T-helper 1 cell treated with Interleukin-12 subunit alpha and Interleukin-12 subunit beta and Interleukin-4 antibody, amounts not matched to agents 30 ng/mL and 1 ng/mL, for 36 hours (primary cell): ENCODE measurements at regions not wholly inside any gene's neighbourhood (a gene's known extent, or its start where the extent isn't known, plus 50 kb on each side); places are given as distances from the start of the nearest gene placed in this dataset.
"Not testable (repeated sequence)": the region's sequence is repeated elsewhere in the genome, so short reads cannot be mapped to it uniquely, and the experiment has no call there.

ENCODE experiments used
- intact Hi-C: fragments of 100-400 bp; cut with micrococcal nuclease; formaldehyde crosslinking; loops from one replicate; pipeline ENCODE4 v1.15.1; 2024

- intact Hi-C loops, result no loop called here
These were observed 50.1 kb upstream of the LTA4H start for GRCh38 chr12:96085475-96085874.

GRCh38 chr12:96086190-96086589 lies 50.8 kb upstream of the LTA4H start:
- intact Hi-C loops, result not testable (repeated sequence)

- intact Hi-C loops, result no loop called here
These were observed 56.4 kb upstream of the LTA4H start for GRCh38 chr12:96091833-96092232.

GRCh38 chr12:96093543-96094196 lies 58.3 kb upstream of the LTA4H start:
- intact Hi-C loops, result no loop called here

- intact Hi-C loops, result no loop called here
These were observed 58.8 kb upstream of the LTA4H start for GRCh38 chr12:96094201-96094600.

GRCh38 chr12:96098631-96099030 lies 63.2 kb upstream of the LTA4H start:
- intact Hi-C loops, result no loop called here

DNA sequence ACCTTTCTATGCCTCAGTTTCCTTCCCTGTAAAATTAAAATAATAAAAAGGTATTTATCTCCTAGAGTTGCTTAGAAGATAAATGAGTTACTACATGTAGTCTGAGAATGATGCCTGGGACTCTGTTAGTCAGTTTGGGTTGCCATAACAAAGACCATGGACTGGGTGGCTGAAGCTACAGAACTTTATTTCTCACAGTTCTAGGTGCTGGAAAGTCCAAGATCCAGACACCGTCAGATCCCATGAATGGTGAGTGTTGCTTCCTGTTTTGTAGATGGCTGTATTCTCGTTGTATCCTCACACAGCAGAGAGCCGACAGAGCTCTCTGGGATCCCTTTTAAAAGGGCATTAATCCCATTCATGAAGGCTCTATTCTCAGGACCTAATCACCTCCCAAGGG lies 64.0 kb upstream of the LTA4H start:
- intact Hi-C loops, result no loop called here

GRCh38 chr12:96099986-96100385 lies 64.6 kb upstream of the LTA4H start:
- intact Hi-C loops, result no loop called here

GRCh38 chr12:96101806-96102205 lies 66.4 kb upstream of the LTA4H start:
- intact Hi-C loops, result no loop called here

GRCh38 chr12:96103067-96103644 lies 67.8 kb upstream of the LTA4H start:
- intact Hi-C loops, result no loop called here

DNA sequence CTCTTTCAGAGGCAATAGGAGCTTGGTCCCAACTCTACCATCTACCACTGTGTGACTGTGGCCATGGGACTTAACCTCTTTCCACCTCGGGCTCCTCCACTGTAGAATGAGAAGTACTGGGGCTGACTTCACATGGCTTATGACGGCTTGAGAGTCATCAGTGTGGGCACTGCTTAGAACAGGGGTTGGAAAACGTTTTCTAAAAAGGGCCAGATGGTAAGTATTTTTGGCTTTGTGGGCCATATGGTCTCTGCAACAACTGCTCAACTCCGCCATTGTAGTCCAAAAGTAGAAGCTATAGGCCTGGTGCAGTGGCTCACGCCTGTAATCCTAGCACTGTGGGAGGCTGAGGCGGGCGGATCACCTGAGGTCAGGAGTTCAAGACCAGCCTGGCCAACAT lies 69.2 kb upstream of the LTA4H start:
- intact Hi-C loops, result no loop called here

DNA sequence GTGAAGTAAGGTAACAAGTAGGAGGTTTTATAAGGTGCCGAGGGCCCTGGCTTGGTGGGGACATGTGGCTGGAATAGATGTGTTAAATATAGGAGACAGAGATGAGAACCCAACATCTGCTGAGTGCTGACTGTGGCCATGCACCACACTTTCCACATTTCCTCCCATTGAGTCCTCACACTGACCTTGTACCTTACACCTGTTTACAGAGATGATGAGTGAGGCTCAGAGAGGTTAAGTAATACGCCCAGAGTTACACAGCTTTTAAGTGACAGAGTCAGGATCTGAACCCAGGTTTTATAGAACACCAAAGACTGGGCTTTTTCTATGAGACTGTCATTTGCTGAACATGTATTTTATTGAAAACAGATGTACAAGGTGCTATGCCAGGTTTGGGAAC lies 70.8 kb upstream of the LTA4H start:
- intact Hi-C loops, result no loop called here

GRCh38 chr12:96107236-96107635 lies 71.8 kb upstream of the LTA4H start:
- intact Hi-C loops, result no loop called here

DNA sequence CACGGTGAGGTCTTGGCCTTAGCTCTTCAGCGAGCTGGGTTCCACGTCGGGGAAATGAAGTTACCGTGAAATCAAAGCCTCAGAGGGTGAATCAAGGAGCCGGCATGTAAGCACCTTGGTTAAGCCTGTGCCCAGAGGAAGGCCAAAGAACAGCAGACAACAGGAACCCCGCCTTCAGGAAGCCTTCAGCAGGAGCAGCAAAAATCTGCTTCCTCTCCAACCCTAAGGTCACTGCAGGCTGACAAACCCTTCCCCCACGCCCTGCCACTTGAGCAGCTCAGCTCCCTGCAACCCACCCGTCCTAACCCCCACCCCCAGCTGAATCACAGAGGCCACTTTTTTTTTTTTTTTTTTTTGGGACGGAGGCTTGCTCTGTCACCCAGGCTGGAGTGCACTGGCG lies 72.9 kb upstream of the LTA4H start:
- intact Hi-C loops, result no loop called here

DNA sequence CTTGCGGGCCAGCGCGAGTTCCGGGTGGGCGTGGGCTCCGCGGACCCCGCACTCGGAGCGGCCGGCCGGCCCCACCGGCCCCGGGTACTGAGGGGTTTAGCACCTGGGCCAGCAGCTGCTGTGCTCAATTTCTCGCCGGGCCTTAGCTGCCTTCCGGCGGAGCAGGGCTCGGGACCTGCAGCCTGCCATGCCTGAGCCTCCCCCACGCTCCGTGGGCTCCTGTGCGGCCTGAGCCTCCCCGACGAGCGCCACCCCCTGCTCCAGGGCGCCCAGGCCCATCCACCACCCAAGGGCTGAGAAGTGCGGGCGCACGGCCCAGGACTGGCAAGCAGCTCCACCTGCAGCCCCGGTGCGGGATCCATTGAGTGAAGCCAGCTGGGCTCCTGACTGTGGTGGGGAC lies 73.6 kb upstream of the LTA4H start:
- intact Hi-C loops, result not testable (repeated sequence)

- intact Hi-C loops, result no loop called here
These were observed 77.3 kb upstream of the LTA4H start for GRCh38 chr12:96112733-96113132.

DNA sequence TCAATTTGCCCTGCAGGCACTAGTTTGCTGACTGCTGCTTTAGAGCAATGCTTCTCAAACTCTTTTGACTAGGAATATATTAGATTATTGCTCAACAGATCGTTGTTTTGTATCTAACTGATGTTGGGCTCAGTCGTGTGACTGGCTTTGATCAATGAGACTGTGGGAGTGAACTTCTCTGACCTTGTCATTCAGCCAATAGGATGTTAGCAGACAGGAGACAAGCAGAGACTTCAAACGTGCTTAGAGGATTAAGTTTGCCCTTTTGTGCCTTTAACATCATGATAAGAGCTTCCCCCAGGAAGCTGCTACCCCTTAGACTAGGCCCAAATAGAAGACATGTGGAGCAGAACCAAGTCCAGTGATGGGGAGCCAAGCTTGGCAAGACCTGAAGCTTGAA lies 76.7 kb upstream of the ELK3 start:
- intact Hi-C loops, result no loop called here

GRCh38 chr12:96120359-96121100 lies 73.6 kb upstream of the ELK3 start:
- intact Hi-C loops, result no loop called here

DNA sequence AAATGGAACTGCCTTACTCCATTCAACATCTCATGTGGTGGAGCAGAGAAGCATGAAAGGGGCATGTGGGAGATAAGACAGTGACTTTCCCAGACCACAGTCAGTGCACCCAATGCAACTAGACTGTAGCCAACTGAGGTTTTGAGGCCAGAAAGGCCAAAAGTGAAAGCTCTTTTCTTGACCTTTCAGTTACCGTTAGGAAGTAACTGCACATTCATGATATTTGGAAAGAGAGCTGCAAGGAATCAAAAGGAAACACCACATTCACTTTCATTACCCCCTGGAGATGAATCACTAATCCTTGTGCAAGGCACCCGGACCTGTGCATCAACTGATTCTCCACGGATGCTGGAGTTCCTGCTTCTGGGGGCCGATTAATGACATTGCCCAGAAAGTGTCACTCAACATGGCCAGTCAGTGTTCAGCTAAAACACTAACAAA lies 72.9 kb upstream of the ELK3 start:
- intact Hi-C loops, result no loop called here

- intact Hi-C loops, result not testable (repeated sequence)
These were observed 65.9 kb upstream of the ELK3 start for GRCh38 chr12:96128292-96128691.

DNA sequence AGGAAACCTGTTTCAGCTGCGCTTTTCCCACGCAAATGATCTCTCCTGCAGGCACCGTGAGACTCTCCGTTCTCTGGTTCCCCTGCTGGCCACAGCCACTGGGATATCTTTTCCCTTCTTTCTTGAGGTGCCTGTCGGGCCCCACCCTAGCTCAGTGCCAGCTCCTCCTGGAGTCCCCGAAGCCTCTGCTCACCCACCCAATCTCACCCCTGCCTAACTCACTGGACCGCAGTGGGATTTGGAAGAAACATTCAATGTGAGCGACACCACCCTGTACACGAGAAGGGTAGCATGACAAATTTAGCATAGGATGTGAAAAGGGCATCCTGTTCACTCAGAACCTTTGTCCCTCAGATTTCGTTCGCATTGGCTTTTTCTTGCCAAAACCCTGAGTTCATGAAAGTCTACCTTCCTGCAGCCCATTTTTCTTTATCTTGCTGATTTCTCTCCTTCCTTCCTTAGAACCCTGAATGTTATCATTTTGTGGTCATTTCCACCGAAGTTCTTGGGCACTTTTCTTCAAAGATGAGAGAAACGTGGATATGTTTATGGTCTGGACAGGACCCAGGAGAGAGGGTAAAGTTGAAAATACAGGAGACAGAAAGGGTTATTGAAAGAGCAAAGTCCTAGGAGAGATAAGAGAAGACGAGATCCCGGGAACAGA lies 63.6 kb upstream of the ELK3 start:
- intact Hi-C loops, result loop anchor here (2.0 kb wide), 1 partner anchor 16 kb away; no protein-coding TSS in a partner anchor

- intact Hi-C loops, result loop anchor here (2.0 kb wide), 1 partner anchor 17 kb away; no protein-coding TSS in a partner anchor
These were observed 62.9 kb upstream of the ELK3 start for GRCh38 chr12:96131230-96131788.
